GM18870 (cell line): ENCODE measurements at regions not wholly inside any gene's neighbourhood (a gene's known extent, or its start where the extent isn't known, plus 50 kb on each side); places are given as distances from the start of the nearest gene placed in this dataset.

ENCODE experiments used
- ATAC-seq: cut with Tn5 transposase; IDR thresholded peaks from one replicate; pipeline ENCODE4 v1.9.1; 2021; ENCODE audit warnings: moderate library complexity; ENCODE audit not compliant: unreplicated experiment

GRCh38 chr7:114130866-114131265 lies 212.1 kb upstream of the PPP1R3A start:
- ATAC-seq = no peak

GRCh38 chr7:114128880-114129279 lies 210.1 kb upstream of the PPP1R3A start:
- no peak for ATAC-seq

GRCh38 chr7:114126095-114126494 lies 207.3 kb upstream of the PPP1R3A start:
- no peak for ATAC-seq

DNA sequence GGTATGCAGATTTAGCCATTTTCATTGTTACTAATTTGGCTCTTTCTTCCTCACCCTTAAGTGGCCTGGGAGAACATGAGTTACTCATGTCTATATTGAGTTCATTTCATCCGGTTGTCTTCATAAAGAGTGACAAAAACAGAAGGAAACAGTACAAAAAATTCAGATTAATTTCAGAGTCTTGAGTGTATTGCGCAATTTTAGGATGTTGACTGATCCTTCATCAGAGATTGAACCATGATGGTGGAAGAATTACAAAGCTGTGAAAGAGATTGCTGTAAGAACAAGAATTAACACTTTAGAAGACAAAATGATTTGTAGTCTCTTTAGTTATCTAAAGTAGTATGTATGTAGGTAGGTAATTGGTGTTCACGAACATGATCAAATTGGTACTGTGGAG lies 194.0 kb upstream of the PPP1R3A start:
- no peak for ATAC-seq

GRCh38 chr7:114110666-114111065 lies 191.9 kb upstream of the PPP1R3A start:
- no peak for ATAC-seq

- ATAC-seq = no peak
Observed at GRCh38 chr7:114109721-114110120, 190.9 kb upstream of the PPP1R3A start.

DNA sequence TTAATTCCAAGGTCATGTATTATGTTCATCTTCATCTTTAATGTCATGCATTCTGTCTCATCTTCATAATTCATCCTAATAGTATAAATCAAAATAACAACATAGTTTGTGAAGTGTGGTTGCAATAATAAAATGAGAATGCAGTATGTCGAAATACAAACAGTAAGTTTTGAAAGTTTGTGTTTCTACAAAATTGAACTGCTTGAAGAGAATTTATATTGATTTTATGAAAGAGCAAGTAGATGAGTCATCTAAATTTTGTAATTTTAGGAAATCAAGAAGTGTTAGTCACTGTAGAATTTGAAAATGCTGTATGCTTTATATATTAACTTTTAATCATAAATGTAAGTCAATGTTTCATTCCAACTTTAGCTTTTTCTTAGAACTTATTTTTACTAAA lies 190.5 kb upstream of the PPP1R3A start:
- ATAC-seq = no peak

DNA sequence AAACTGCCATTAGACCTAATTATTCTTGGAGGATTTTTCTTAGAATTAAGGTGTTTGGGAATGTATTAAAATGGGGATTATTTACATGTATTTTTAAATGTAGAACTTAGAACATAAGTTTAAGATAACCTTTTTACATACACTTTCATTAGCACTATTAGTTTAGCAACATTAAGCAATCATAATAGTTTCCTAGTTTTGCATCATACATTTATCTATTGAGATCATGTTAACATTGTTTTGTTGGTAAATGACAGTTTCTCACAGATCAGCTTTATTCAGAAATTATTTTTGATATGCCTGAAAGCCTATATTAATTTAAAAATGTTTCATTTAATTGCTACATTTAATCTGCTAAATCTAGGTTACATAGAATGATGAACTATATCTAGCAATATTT lies 189.7 kb upstream of the PPP1R3A start:
- ATAC-seq = no peak

GRCh38 chr7:114107522-114107921 lies 188.7 kb upstream of the PPP1R3A start:
- no peak for ATAC-seq

- no peak for ATAC-seq
Observed at GRCh38 chr7:114104035-114104434, 185.2 kb upstream of the PPP1R3A start.

DNA sequence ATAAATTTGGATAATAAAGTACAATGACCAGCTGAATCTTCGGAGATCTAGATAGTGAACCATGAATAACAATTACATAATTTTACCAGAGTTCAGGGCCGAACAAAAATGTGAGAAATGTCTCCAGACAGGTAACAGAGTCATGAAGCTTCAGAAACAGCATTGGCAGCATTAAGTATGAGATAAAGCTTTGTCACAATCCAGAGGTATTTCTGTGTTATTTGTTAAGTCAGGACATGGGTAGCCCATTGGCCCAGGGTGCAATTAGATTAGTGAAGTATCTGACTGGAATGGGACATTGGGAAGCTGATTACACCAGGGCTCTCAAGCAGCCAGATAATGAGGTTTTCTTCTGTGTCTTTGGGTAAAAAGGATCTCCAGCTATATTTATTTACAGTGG lies 184.2 kb upstream of the PPP1R3A start:
- no peak for ATAC-seq

GRCh38 chr7:114102131-114102530 lies 183.3 kb upstream of the PPP1R3A start:
- ATAC-seq = no peak

DNA sequence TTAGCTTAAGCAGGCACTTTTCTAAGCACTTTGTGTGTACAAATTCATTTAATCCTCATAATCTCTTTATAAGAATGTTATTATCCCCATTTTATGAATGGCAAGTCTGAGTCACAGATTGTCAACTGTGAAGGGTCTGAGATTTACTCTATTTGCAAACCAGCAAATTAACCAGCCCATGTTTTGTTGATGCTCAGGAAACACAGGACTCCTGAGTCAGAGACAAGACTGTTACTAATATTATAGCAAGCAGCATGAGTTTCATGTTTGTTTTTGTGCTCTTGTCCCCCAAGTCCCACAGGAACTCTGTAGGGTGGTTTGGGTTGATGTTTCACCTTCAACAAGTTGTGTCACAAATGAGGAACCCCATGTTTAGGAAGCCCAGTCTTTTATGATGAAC lies 182.0 kb upstream of the PPP1R3A start:
- ATAC-seq = no peak

DNA sequence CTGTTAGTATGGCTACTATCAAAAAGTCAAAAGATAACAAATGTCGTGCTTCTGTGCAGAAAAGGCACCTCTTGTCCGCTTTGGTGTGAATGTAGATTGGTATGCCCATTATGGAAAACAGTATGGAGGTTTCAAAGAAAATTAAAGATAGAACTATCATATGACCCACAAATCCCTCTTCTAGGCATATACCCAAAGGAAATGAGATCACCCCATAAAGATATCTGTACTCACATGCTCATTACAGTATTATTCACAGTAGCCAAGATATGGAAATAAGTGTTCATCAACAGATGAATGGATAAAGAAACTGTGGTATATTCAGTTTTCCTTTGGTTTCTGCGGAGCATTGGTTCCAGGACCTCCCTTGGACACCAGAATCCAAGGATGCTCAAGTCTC lies 180.5 kb upstream of the PPP1R3A start:
- ATAC-seq = no peak

DNA sequence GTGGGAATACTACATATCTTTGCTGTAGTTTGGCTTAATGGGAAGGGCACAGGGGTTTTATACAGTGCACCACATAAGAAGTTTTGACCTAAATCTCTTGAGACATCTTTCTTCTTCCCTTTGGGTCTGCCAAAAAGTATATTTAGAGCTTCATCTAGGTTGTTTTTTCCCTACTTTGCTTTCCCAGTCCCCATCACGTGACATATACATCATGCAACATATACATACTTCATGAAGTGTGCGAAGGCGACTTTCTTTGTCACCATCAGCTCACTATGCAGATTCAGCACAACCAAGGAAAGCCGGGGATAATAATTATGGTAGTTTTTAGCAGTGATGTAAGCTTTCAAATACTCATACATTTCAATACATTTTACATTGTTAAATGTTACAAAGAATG lies 177.1 kb upstream of the PPP1R3A start:
- ATAC-seq = no peak

GRCh38 chr7:114088470-114088940 lies 169.7 kb upstream of the PPP1R3A start:
- ATAC-seq = no peak

DNA sequence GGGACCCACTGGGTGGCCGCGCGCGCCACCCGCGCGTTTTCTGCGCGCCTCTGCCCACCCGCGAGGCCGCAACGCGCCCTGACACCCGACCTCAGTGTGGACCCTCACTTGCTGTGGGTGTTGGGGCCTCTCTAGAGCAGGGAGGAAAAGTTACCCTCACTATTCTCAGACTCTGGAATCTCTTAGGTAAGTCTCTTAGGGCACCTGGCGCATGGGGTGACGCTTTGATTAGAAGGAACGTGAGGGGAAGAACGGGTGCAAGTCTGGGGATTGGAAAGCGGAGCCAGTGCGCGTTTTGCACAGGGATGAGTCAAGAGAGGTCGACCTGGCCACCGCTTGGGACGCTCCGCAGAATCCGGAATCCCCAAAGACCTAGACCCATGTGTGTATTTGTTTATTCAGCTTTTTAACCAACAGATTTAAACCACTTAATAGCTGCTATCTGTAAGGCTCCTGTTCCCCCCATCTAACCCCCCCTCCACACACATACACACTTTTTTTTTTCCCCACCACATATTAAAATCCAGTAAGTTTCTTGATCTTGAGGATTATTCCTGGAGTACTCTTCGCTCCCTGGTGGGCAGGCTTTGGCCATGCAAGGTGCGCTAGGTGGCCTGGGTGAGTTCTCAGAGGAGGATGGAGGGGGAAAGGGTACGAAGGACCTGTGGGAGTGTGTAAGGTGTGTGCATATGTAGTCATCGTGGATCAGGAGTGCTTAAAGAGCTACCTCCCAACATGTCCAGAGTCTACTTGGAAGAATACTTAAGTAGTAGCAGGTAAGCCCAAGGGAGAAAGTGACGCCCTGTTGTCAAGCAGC lies 169.1 kb upstream of the PPP1R3A start:
- ATAC-seq = no peak

GRCh38 chr7:114086914-114087652 lies 168.3 kb upstream of the PPP1R3A start:
- ATAC-seq = no peak

DNA sequence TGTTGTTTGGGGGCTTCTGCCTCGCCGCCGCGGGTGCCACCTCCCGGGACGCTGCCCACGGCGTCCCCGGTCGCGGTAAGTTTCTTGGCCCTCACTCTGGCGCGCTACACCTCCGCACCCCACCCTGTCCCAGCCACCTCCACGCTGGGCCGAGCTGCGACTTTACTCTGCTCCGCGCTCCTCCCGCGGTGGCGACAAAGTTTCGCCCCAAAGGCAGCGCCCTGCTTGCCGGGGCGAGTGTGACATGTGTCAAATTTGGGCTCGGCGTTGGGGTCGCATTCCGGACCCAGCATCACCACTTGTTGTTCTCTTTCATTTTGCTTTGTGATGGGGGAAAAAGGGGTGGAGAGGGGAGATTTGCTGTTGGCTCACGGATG lies 167.7 kb upstream of the PPP1R3A start:
- ATAC-seq = no peak

GRCh38 chr7:114085592-114086501 lies 167.0 kb upstream of the PPP1R3A start:
- no peak for ATAC-seq

DNA sequence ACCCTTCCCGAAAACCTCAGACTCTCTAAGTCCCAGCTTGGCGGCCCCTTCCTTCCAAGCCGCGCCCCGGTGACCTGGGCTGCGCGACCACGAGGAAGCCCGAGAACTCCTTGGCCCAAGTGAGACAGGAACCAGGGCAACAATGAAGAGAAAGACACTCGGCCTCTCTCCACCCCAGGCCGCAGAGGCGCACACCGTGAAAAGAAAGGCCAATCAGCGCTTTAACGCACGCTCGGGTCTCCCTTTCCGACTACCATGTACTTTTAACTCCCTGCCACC lies 166.4 kb upstream of the PPP1R3A start:
- ATAC-seq = no peak
